ENCODE measurements at regions not wholly inside any gene's neighbourhood (a gene's known extent, or its start where the extent isn't known, plus 50 kb on each side); places are given as distances from the start of the nearest gene placed in this dataset.

DNA sequence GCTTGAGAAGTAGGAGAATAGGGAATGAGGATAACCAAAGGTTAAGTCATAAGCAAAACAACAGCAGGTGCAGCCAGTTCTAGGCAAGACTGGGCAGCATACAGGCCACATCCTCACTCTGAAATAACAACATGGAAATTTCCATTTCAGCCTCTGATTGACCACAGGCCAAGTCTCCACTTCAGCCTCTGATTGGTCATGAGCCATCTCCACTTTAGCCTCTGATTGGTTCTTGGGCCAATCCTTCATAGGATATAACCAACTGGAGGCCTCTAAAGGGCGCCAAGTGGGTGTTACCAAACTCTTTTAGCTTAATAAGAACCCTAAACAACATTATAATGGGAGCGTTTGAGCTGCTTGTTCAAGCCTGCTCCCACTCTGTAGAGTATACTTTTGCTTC is 512.0 kb downstream of the NPIPA7 start:
- TF ChIP-seq, protein P1, sequence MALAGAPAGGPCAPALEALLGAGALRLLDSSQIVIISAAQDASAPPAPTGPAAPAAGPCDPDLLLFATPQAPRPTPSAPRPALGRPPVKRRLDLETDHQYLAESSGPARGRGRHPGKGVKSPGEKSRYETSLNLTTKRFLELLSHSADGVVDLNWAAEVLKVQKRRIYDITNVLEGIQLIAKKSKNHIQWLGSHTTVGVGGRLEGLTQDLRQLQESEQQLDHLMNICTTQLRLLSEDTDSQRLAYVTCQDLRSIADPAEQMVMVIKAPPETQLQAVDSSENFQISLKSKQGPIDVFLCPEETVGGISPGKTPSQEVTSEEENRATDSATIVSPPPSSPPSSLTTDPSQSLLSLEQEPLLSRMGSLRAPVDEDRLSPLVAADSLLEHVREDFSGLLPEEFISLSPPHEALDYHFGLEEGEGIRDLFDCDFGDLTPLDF (CRISPR knock-in tag; IDR thresholded peaks at IDR 0.05): no peak
- TF ChIP-seq, protein P2, sequence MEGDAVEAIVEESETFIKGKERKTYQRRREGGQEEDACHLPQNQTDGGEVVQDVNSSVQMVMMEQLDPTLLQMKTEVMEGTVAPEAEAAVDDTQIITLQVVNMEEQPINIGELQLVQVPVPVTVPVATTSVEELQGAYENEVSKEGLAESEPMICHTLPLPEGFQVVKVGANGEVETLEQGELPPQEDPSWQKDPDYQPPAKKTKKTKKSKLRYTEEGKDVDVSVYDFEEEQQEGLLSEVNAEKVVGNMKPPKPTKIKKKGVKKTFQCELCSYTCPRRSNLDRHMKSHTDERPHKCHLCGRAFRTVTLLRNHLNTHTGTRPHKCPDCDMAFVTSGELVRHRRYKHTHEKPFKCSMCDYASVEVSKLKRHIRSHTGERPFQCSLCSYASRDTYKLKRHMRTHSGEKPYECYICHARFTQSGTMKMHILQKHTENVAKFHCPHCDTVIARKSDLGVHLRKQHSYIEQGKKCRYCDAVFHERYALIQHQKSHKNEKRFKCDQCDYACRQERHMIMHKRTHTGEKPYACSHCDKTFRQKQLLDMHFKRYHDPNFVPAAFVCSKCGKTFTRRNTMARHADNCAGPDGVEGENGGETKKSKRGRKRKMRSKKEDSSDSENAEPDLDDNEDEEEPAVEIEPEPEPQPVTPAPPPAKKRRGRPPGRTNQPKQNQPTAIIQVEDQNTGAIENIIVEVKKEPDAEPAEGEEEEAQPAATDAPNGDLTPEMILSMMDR (IDR thresholded peaks at IDR 0.05): no peak
- TF ChIP-seq, protein P3, sequence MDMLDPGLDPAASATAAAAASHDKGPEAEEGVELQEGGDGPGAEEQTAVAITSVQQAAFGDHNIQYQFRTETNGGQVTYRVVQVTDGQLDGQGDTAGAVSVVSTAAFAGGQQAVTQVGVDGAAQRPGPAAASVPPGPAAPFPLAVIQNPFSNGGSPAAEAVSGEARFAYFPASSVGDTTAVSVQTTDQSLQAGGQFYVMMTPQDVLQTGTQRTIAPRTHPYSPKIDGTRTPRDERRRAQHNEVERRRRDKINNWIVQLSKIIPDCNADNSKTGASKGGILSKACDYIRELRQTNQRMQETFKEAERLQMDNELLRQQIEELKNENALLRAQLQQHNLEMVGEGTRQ (CRISPR knock-in tag; IDR thresholded peaks at IDR 0.05): no peak
- TF ChIP-seq, protein P4, sequence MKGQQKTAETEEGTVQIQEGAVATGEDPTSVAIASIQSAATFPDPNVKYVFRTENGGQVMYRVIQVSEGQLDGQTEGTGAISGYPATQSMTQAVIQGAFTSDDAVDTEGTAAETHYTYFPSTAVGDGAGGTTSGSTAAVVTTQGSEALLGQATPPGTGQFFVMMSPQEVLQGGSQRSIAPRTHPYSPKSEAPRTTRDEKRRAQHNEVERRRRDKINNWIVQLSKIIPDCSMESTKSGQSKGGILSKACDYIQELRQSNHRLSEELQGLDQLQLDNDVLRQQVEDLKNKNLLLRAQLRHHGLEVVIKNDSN (CRISPR knock-in tag; IDR thresholded peaks at IDR 0.05): no peak
- TF ChIP-seq, protein P5, sequence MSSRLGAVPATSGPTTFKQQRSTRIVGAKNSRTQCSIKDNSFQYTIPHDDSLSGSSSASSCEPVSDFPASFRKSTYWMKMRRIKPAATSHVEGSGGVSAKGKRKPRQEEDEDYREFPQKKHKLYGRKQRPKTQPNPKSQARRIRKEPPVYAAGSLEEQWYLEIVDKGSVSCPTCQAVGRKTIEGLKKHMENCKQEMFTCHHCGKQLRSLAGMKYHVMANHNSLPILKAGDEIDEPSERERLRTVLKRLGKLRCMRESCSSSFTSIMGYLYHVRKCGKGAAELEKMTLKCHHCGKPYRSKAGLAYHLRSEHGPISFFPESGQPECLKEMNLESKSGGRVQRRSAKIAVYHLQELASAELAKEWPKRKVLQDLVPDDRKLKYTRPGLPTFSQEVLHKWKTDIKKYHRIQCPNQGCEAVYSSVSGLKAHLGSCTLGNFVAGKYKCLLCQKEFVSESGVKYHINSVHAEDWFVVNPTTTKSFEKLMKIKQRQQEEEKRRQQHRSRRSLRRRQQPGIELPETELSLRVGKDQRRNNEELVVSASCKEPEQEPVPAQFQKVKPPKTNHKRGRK (CRISPR knock-in tag; IDR thresholded peaks at IDR 0.05; ENCODE audit: borderline replicate concordance): no peak
- no peak for TF ChIP-seq TCF7 (CRISPR knock-in tag; IDR thresholded peaks at IDR 0.05; ENCODE audit: low read depth)

All from WTC11 (cell line).